HEK293 (cell line): ENCODE measurements at regions not wholly inside any gene's neighbourhood (a gene's known extent, or its start where the extent isn't known, plus 50 kb on each side); places are given as distances from the start of the nearest gene placed in this dataset.

Source experiments
- BCL11A ChIP-seq: fragments of 450-650 bp; formaldehyde crosslinking; IDR thresholded peaks from 2 replicates; pipeline ENCODE4 v1.5.1; 2016; ENCODE audit warnings: low read depth, missing biosample characterization, missing genetic modification characterization
- CTCF ChIP-seq: fragments of 450-650 bp; formaldehyde crosslinking; IDR thresholded peaks from 2 replicates; pipeline ENCODE4 v1.5.1; 2016; ENCODE audit warnings: missing biosample characterization, missing genetic modification characterization
- TCF7L2 ChIP-seq: IDR thresholded peaks from 2 replicates; pipeline ENCODE4 v1.6.1; 2011; ENCODE audit warnings: low read depth, mild to moderate bottlenecking, inconsistent platforms, low read length, moderate library complexity, borderline replicate concordance
- YY2 ChIP-seq: fragments of 450-650 bp; formaldehyde crosslinking; IDR thresholded peaks from 2 replicates; pipeline ENCODE4 v1.5.1; 2016; ENCODE audit warnings: missing biosample characterization, missing genetic modification characterization
- ZNF174 ChIP-seq: fragments of 450-650 bp; formaldehyde crosslinking; IDR thresholded peaks from 2 replicates; pipeline ENCODE4 v1.5.0; 2017; ENCODE audit warnings: missing biosample characterization, mild to moderate bottlenecking, missing genetic modification characterization
- ZNF274 ChIP-seq, 2 experiments: fragments of 200-500 bp in 1 of 2; fragments of 450-650 bp in 1 of 2; sonication (Bioruptor generic) in 1 of 2; formaldehyde crosslinking in 1 of 2; IDR thresholded peaks; 2 replicates each; pipeline versions ENCODE4 v1.5.1 to v1.6.1; 2014 to 2016; ENCODE audit warnings: borderline replicate concordance in 1 of 2, inconsistent platforms in 1 of 2, low read length in 1 of 2, missing biosample characterization in 1 of 2, missing genetic modification characterization in 1 of 2
- ZNF585B ChIP-seq: fragments of 450-650 bp; formaldehyde crosslinking; IDR thresholded peaks from 2 replicates; pipeline ENCODE4 v1.5.1; 2016; ENCODE audit warnings: missing biosample characterization, missing genetic modification characterization
- ZNF701 ChIP-seq: fragments of 450-650 bp; formaldehyde crosslinking; IDR thresholded peaks from 2 replicates; pipeline ENCODE4 v1.5.1; 2016; ENCODE audit warnings: missing biosample characterization, missing genetic modification characterization
- TF ChIP-seq, protein P1 (sequence below): fragments of 450-650 bp; formaldehyde crosslinking; IDR thresholded peaks from 2 replicates; pipeline ENCODE4 v1.5.1; 2016; ENCODE audit warnings: missing biosample characterization, missing genetic modification characterization

DNA sequence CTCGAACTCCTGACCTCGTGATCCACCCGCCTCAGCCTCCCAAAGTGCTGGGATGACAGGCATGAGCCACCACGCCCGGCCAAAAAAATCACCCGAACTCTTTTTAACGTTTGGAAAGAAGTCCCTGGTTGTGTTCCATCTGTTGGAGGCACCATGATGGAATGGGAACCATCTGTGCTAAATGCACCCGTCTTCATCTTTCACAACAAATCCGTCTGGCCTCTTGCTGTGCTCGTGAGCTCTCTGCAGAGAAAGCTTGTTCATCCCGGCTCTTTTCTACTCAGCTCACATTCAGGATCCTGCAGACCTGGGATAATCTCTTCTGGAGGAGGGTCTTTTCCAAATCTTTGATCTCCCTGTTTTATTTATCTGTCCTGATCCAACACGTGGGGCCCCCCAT, 188.8 kb downstream of the CRLF2 start:
- TF ChIP-seq ZNF585B (no peak), ZNF174 (tag by site-specific recombination) (no peak), CTCF (tag by site-specific recombination) (no peak), ZNF701 (no peak), YY2 (tag by site-specific recombination) (no peak), ZNF274 (IDR thresholded peaks at IDR 0.05; ENCODE audit: low read length) (no peak), ZNF274 (tag by site-specific recombination; IDR thresholded peaks at IDR 0.05; ENCODE audit: borderline replicate concordance) (no peak), BCL11A (no peak), TCF7L2 (no peak)
- TF ChIP-seq, protein P1, sequence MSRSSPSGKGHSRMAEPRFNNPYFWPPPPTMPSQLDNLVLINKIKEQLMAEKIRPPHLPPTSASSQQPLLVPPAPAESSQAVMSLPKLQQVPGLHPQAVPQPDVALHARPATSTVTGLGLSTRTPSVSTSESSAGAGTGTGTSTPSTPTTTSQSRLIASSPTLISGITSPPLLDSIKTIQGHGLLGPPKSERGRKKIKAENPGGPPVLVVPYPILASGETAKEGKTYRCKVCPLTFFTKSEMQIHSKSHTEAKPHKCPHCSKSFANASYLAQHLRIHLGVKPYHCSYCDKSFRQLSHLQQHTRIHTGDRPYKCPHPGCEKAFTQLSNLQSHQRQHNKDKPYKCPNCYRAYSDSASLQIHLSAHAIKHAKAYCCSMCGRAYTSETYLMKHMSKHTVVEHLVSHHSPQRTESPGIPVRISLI (tag by site-specific recombination): no peak
